HG03558 (cell line): ENCODE measurements at regions not wholly inside any gene's neighbourhood (a gene's known extent, or its start where the extent isn't known, plus 50 kb on each side); places are given as distances from the start of the nearest gene placed in this dataset.
A peak's percentile ranks its signal among the peaks of the same experiment; 100 is the strongest.

Source experiments
- ATAC-seq: cut with Tn5 transposase; IDR thresholded peaks from one replicate; pipeline ENCODE4 v1.9.1; 2021; ENCODE audit warnings: moderate number of reproducible peaks; ENCODE audit not compliant: unreplicated experiment; ENCODE audit errors: extremely low read depth

GRCh38 chr17:55585629-55586028 is 74.4 kb upstream of the SMIM36 start:
- no peak for ATAC-seq

- no peak for ATAC-seq
Observed at GRCh38 chr17:55584861-55585260, 73.6 kb upstream of the SMIM36 start.

DNA sequence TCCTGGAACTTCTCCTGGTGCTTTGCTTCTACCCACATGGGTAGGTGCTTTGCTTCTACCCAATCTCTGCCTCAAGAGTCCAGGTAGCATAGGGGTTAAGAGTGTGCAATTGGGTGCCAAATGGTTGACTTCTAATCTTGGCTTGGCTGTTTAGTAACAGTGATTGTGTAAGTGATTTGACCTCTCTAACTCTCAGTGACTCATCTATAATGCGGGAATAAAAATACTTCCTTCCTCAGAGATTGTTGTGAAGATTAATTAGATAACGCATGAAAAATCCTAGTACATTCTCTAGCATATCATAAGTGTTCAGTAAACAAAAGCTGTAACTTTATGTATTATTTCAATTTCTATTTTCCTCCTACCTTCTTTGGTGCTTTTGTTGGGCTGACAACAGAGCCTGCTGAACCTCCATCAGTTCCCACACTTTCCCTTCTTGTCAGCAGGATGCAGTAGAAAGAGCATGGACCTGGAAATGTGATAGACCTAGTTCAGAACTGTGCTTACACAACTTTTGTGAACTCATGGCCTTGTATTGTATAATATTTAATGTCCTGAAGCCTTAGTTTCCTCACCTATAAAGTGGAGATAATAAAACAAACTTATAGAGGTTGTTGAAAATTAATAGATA is 72.9 kb upstream of the SMIM36 start:
- no peak for ATAC-seq

- no peak for ATAC-seq
Observed at GRCh38 chr17:55582897-55583296, 71.6 kb upstream of the SMIM36 start.

DNA sequence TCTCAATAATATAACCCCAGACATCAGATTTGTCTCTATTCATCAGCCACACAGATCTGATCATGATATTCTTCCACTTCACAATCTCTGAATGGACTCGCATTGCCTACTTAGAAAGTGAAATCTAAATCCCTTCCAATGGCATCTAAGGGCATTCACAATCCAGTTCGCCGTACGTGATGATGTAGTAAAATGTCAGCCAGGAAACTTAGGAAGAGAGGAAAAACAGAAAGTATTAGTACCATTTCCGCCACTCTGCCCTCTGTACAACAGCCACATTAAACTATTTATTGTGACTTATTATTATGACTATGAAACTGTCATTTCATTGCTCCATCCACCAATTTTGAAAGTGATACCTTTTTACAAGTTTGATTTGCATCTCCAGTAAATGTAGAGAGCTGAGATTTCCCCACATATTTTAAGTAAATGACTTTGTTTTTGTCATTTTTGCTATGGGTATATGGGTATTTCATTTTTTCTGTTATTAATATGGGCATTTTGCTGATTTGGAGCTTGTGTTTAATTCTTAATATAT is 69.4 kb upstream of the SMIM36 start:
- peak; percentile 47 for ATAC-seq

GRCh38 chr17:55577687-55578086 is 66.4 kb upstream of the SMIM36 start:
- ATAC-seq: no peak

DNA sequence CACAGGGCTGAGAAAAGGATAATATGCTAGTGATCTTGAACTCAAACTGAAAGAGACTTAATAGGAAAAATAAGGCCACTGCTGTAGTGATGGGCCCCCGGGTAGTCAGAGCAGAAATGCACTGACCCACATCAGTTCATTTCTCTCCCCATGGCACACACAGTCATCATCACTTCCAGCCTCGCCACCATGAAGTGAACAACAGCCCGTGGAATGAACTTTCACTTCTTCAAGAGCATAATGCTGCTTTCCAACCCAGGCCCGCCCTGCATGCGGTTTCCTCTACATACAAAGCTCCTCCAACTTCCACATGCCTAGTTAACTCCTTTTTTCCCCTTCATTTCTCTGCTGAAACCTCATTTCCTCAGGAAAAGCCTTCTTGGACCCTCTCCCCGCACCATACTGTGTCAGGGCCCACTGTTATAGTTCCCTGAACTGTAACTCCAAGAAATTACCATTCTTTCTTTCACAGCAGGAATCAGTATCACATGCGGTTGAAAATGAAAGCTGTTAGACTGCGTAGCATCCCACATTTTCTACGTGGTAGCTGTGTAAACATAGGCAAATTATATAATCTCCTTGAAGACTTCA is 65.8 kb upstream of the SMIM36 start:
- peak; percentile 48 for ATAC-seq

GRCh38 chr17:55576237-55576995 is 65.2 kb upstream of the SMIM36 start:
- no peak for ATAC-seq

GRCh38 chr17:55575058-55575636 is 63.9 kb upstream of the SMIM36 start:
- ATAC-seq: no peak

- no peak for ATAC-seq
Observed at GRCh38 chr17:55572599-55572998, 61.3 kb upstream of the SMIM36 start.

DNA sequence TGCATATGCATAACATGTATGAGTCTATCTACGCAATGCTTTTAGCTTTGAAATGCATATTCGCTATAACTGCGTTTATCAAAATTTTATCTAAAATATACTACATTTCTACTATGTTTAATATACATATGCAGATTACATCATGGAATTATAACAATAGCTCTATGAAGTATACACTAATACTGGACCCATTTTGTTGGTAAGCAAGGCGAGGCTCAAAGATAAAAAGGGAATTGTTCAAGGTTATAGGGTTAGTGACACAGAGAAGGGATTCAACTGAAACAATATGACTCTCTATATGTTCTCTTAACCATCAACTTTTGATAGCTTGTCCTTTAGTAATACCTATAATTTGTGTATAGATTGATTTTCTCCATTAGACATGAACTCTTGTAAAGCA is 60.9 kb upstream of the SMIM36 start:
- no peak for ATAC-seq

- no peak for ATAC-seq
Observed at GRCh38 chr17:55571095-55571494, 59.8 kb upstream of the SMIM36 start.

DNA sequence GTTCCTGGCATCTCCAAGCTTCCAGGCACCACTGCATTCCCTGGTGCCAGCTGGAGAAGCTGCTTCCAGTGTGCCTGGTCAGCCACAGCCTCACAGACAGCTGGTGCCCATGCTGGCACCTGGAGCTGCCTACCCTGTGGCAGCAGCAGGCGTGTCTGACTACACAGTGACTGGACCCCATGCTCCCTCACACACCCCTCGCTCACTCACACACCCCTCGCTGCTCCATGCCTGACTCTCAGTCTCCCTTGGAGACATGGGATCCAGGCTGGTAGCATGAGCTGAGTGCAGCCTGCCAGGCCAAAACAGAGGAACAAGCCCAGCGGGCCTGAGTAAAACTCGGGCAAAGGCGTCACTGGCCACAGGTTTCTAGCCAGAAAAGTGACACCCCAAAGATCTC is 59.1 kb upstream of the SMIM36 start:
- ATAC-seq: no peak

- no peak for ATAC-seq
Observed at GRCh38 chr17:55567240-55568214, 56.3 kb upstream of the SMIM36 start.

DNA sequence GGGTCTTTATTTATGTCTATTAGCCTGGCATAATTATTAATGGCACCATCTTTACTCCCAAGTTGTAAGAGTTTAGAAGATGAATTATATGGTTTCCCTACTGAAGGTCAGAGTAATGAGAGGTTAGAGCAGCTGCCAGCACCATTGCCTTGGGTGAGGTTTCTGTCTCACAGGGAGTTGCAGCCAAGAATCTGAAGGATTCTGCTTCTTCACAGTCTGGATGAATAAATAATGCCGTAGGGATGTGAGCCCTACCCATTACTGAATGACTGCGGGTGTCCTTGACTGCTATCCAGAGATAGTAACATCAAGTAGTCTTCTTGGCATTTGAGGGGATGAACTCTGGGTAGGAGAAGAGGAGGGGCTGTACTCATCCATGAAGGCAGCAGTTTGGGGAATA is 52.8 kb upstream of the SMIM36 start:
- no peak for ATAC-seq

GRCh38 chr17:55563363-55563762 is 52.1 kb upstream of the SMIM36 start:
- no peak for ATAC-seq

- ATAC-seq: no peak
Observed at GRCh38 chr17:55561973-55562495, 50.8 kb upstream of the SMIM36 start.

DNA sequence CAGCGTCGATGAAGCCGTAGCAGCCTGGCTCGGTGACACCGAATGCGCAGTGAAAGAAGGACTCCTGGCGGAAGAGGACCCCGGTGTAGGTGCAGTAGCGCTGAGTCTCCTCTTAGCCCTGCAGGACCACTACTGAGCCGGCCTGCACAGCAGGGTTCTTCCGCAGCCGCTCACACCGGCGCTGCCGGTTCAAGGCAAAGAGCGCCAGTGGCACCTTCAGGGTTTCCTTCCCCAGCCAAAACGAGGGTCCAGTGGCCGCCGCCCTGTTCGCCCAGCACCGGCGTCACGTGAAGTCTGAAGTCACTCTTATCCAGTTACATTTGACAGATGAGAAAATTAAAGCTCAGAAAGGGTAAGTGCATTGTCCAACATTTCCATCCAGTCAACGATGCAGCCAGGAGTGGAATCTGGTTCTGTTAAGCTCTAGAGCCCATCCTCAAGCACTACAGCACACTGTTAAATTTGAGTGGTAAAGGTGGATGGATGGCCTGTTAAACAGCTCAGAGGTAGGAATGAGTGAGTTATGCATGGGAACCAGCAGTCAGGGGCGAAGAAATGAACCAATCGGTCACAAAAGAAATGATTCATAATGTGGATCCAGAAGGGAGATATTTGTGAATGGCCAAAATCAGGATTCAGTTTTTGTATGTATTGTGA is 50.2 kb upstream of the SMIM36 start:
- ATAC-seq: no peak
